Sigmoid colon (tissue), 6 donors: ENCODE measurements at regions not wholly inside any gene's neighbourhood (a gene's known extent, or its start where the extent isn't known, plus 50 kb on each side); places are given as distances from the start of the nearest gene placed in this dataset.

Experiments
- DNase-seq: peaks from one replicate; pipeline ENCODE4 v3.0.0-alpha.2; 2019
- H3K27ac ChIP-seq, 4 donors: fragments of 200-600 bp; sonication (generic); one replicate each; pipeline ENCODE4 v1.5.1; 2016 to 2019; ENCODE audit warnings: mild to moderate bottlenecking in 1 of 4
- H3K27me3 ChIP-seq, 3 donors: fragments of 200-600 bp; sonication (generic); one replicate each; pipeline ENCODE4 v1.5.1; 2019; ENCODE audit warnings: mild to moderate bottlenecking in 1 of 3
- H3K36me3 ChIP-seq, 4 donors: fragments of 200-600 bp; sonication (generic); one replicate each; pipeline ENCODE4 v1.5.1; 2016 to 2019
- H3K4me1 ChIP-seq, 4 donors: fragments of 200-600 bp; sonication (generic); one replicate each; pipeline ENCODE4 v1.5.1; 2017 to 2019
- H3K4me3 ChIP-seq, 4 donors: fragments of 200-600 bp; sonication (generic); one replicate each; pipeline ENCODE4 v1.5.1; 2017 to 2019; ENCODE audit warnings: mild to moderate bottlenecking in 2 of 4, moderate library complexity in 1 of 4
- H3K9me3 ChIP-seq, 4 donors: fragments of 200-600 bp in 3 of 4; sonication (generic) in 3 of 4; one replicate each; pipeline versions ENCODE4 v1.5.1 to v1.6.1; 2013 to 2019
- EP300 ChIP-seq, 4 donors: sonication (generic); formaldehyde crosslinking; IDR thresholded peaks; one replicate each; pipeline ENCODE4 v1.6.1; 2017; ENCODE audit warnings: antibody characterized with exemption in 4 of 4
- POLR2A ChIP-seq, 2 donors: fragments of 450-650 bp; IDR thresholded peaks; one replicate each; pipeline ENCODE4 v1.6.1; 2016; ENCODE audit warnings: antibody characterized with exemption in 2 of 2, mild to moderate bottlenecking in 2 of 2, moderate library complexity in 2 of 2
- POLR2AphosphoS5 ChIP-seq, 4 donors: sonication (generic); formaldehyde crosslinking; IDR thresholded peaks; one replicate each; pipeline ENCODE4 v1.6.1; 2017; ENCODE audit warnings: antibody characterized with exemption in 4 of 4
- WGBS, 2 donors: extraction: QIAGEN DNeasy Blood & Tissue Kit; methylation state at CpG; one replicate each; pipeline ENCODE4 v1.1.7; 2013; 5-methylcytosine and 5-hydroxymethylcytosine counted together
- intact Hi-C: fragments of 100-400 bp; cut with DNase I; formaldehyde crosslinking; loops from one replicate; pipeline ENCODE4 v1.15.1; 2023
- TF ChIP-seq, protein P1 (sequence below), 4 experiments: fragments of 450-650 bp in 3 of 4; fragments of 200-600 bp in 1 of 4; IDR thresholded peaks; one replicate each; pipeline ENCODE4 v1.5.1; 2016 to 2019; ENCODE audit warnings: antibody characterized with exemption in 4 of 4, mild to moderate bottlenecking in 3 of 4, moderate library complexity in 2 of 4
- donor health status: healthy with polysubstance abuse.
- donor health status: healthy.

DNA sequence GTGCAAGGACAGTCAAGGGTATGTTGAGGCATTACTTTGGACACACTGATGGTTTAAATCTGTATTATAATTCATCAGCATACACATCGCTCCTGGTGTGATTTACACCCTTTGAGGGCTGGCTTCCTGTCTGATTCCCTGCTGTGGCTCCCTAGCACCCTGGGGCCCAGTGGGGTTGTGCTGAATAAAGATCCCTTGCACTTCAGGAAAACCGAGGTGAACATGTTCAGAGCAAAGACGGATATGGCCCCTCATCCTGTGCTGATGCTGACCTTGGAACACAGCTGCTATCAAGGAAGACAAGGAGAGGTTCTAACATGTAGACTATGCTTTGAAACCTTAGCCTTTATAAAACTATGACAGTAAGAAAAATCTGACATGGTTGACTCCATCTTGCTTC lies 84.6 kb upstream of the UNC5B start:
- intact Hi-C loops = no loop called here
- no peak for TF ChIP-seq POLR2AphosphoS5 (IDR thresholded peaks at IDR 0.05)
- no peak for TF ChIP-seq EP300 (IDR thresholded peaks at IDR 0.05)
- TF ChIP-seq, protein P1, sequence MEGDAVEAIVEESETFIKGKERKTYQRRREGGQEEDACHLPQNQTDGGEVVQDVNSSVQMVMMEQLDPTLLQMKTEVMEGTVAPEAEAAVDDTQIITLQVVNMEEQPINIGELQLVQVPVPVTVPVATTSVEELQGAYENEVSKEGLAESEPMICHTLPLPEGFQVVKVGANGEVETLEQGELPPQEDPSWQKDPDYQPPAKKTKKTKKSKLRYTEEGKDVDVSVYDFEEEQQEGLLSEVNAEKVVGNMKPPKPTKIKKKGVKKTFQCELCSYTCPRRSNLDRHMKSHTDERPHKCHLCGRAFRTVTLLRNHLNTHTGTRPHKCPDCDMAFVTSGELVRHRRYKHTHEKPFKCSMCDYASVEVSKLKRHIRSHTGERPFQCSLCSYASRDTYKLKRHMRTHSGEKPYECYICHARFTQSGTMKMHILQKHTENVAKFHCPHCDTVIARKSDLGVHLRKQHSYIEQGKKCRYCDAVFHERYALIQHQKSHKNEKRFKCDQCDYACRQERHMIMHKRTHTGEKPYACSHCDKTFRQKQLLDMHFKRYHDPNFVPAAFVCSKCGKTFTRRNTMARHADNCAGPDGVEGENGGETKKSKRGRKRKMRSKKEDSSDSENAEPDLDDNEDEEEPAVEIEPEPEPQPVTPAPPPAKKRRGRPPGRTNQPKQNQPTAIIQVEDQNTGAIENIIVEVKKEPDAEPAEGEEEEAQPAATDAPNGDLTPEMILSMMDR (IDR thresholded peaks at IDR 0.05) = no peak
- TF ChIP-seq POLR2A (IDR thresholded peaks at IDR 0.05) = no peak
- Histone ChIP-seq H3K4me1 (peaks cover 0 to 6% (median 0%) of the 10 kb centered on the region in 4 donors), H3K9me3 (no peaks in the 10 kb centered on the region), H3K27ac (no peak overlapping the region), H3K27me3 (no peaks in the 10 kb centered on the region), H3K4me3 (no peak overlapping the region), H3K36me3 (no peaks in the 10 kb centered on the region)
- no peak for DNase-seq
- WGBS, 2 donors = 88 to 89% methylated on average over 3 of the region's 3 CpGs

DNA sequence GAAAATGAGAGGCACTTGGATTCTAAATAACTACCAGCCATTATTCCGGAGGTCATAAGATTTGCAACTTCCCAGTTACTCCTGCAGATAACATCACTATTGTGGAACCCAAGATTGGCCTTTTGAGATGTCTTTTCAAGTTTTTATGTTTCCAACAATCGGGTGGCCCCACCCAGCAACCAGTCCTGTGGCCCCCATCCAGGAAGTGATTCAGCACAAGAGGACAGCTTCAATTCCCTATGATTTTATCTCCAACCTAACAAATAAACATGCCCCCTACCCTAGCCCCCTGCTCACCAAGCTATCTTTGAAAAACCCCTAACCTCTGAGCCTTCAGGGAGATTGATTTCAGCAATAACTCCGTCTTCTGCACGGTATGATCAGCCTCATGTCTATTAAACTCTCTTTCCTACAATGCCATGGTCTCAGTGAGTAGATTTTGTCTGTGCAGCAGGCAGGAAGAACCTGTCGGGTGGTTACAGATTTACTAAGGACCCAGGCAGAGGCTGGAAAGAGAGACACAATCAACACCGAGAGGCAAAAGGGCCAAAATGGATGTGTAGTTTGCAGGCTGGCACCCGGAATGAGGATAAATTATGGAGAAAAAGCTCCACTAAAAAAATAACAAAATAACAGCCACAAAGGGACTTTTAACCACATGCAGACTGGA lies 83.9 kb upstream of the UNC5B start:
- Histone ChIP-seq H3K4me1 (peaks cover 0 to 6% (median 0%) of the 10 kb centered on the region in 4 donors), H3K36me3 (no peaks in the 10 kb centered on the region), H3K4me3 (no peak overlapping the region), H3K9me3 (no peaks in the 10 kb centered on the region), H3K27me3 (no peaks in the 10 kb centered on the region), H3K27ac (no peak overlapping the region)
- TF ChIP-seq, protein P1 (IDR thresholded peaks at IDR 0.05) = no peak
- TF ChIP-seq EP300 (IDR thresholded peaks at IDR 0.05) (no peak), POLR2A (IDR thresholded peaks at IDR 0.05) (no peak), POLR2AphosphoS5 (IDR thresholded peaks at IDR 0.05) (no peak)
- DNase-seq = no peak
- 11 to 24% methylated on average over 7 of the region's 7 CpGs for WGBS, 2 donors
- intact Hi-C loops = no loop called here

DNA sequence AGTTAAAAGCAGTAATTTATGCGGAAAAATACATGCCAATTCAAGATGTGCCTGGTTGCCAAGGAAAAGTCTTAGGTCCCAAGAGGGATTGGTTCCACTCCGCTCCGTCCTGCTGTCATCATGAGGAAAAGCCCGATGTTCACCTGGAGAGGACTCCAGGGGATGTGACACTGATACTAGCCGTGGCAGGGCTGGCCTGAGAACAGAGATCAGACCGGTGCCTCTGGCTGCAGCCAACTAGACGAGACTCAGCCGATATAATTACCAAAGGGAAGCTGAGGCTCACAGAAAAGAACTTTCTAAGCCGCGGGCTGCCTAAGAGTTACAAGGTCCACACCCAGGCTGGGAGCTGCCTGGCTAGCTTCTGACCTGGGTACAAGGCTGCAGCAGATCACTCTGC lies 81.3 kb upstream of the UNC5B start:
- TF ChIP-seq, protein P1 (IDR thresholded peaks at IDR 0.05) = no peak
- TF ChIP-seq EP300 (IDR thresholded peaks at IDR 0.05) = no peak
- TF ChIP-seq POLR2AphosphoS5 (IDR thresholded peaks at IDR 0.05) = no peak
- no peak for TF ChIP-seq POLR2A (IDR thresholded peaks at IDR 0.05)
- no peaks in the 10 kb centered on the region for H3K9me3 ChIP-seq
- peaks cover 0 to 6% (median 0%) of the 10 kb centered on the region in 4 donors for H3K4me1 ChIP-seq
- H3K27ac ChIP-seq = no peak overlapping the region
- intact Hi-C loops = no loop called here
- no peak overlapping the region for H3K4me3 ChIP-seq
- no peak for DNase-seq
- peaks cover 0 to 2% (median under 1%) of the 10 kb centered on the region in 3 donors for H3K27me3 ChIP-seq
- H3K36me3 ChIP-seq = no peaks in the 10 kb centered on the region
- 80 to 93% methylated on average over 10 of the region's 10 CpGs for whole genome bisulfite sequencing, 2 donors

DNA sequence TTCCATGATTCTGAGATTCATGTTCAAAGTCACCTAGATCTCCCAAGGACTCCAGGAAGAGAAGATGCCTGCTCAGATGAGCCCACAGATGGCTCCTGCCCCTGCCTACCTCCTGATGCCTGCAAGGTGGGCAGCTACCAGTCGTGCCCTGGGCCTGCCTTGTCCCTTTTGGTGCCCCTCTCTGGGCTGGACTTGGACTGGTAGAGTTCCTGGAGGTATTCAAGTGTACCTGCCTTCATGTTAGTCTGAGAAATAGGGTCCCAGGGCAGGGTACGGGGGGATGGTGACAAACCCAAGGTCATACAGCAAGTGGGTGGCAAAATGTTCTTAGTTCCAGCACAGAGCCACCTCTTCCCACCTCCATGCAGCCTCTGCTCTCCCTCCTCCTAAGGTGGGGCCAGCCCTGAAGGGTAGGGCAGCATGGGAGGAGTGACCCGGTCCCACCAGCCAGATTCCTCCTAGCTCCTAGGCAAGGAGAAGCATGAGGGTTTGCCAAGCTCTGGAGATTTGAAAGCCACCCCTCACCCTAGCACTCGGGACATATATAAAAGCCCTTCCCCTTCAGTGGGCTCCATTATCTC lies 80.8 kb upstream of the UNC5B start:
- TF ChIP-seq POLR2A (IDR thresholded peaks at IDR 0.05) (no peak), POLR2AphosphoS5 (IDR thresholded peaks at IDR 0.05) (no peak), EP300 (IDR thresholded peaks at IDR 0.05) (no peak)
- TF ChIP-seq, protein P1 (IDR thresholded peaks at IDR 0.05) = no peak
- H3K9me3 ChIP-seq = no peaks in the 10 kb centered on the region
- 74 to 85% methylated on average over 4 of the region's 4 CpGs for WGBS, 2 donors
- peaks cover 0 to 6% (median 0%) of the 10 kb centered on the region in 4 donors for H3K4me1 ChIP-seq
- H3K36me3 ChIP-seq = no peaks in the 10 kb centered on the region
- DNase-seq = no peak
- H3K27ac ChIP-seq = no peak overlapping the region
- intact Hi-C loops = no loop called here
- no peak overlapping the region for H3K4me3 ChIP-seq
- peaks cover 0 to 6% (median 2%) of the 10 kb centered on the region in 3 donors for H3K27me3 ChIP-seq
